ENCODE measurements at regions not wholly inside any gene's neighbourhood (a gene's known extent, or its start where the extent isn't known, plus 50 kb on each side); places are given as distances from the start of the nearest gene placed in this dataset.
"Not testable (repeated sequence)": the region's sequence is repeated elsewhere in the genome, so short reads cannot be mapped to it uniquely, and the experiment has no call there.

- ATAC-seq, result not testable (repeated sequence)
These were observed 75.0 kb upstream of the FAM153A start for GRCh38 chr5:177857642-177858200.

DNA sequence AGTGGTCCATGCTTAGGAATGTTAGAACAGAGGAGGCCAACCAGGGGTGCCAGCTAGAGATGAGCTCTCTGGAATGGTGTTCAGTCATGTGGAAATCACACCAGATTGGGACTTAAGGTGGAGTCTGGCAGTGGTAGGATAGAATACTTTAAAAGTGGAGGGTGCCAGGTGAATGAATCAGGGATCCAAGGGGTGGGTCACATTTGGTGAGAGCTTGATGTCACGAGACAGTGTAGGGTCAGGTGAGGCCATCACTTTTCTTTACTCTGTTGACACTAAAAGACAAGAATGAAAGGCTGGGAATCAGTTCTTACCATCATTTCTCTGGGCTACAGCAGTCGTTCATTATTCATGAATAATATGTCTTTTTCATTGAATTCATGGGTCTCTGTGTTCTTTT lies 73.8 kb upstream of the FAM153A start:
- ATAC-seq, result not testable (repeated sequence)

DNA sequence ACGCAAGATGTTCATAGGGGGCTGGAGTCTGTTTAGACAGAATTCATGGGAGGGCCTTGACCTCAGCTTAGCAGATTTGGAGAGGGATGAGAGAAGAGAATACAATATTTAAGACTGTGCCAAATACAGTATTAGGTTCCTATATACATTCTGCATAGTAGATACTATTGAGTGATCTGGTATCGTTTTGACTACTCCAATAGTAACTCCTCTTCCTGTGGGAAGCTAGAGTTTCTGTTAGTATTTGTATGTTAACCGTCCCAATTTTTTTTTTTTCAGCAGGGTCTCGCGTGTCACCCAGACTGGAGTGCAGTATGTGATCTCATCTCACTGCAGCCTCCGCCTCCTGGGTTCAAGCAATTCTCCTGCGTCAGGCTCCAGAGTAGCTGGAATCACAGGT lies 65.2 kb upstream of the FAM153A start:
- ATAC-seq, result not testable (repeated sequence)

DNA sequence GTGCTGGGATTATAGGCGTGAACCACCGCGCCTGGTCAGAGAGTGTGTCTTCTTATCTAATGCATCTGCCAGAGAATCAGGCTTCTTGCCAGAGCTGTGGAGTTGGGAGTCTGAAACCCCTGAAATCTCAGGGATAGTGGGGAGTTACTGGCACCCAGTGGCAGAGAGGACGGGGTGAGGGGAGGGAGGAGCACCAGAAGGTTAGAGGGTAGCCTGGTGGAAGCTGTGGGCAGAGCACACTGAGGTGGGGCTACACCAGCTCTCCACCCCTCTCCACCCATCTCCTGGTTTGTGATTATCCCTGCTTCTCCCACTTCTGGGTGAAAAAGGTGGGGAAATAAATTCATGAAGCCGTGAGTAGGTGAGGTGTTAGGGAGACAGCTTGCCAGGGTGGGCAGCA lies 63.9 kb upstream of the FAM153A start:
- ATAC-seq, result not testable (repeated sequence)

GRCh38 chr5:177845906-177846305 lies 63.2 kb upstream of the FAM153A start:
- not testable (repeated sequence) for ATAC-seq

GRCh38 chr5:177836191-177836590 lies 53.5 kb upstream of the FAM153A start:
- ATAC-seq, result peak in 1 of 2 donors; percentile 32

Measured in activated CD4-positive, CD25-positive, alpha-beta regulatory T cell treated with anti-CD3 and anti-CD28 coated beads, Interleukin-2, amount 50 U/mL, for 24 hours (primary cell).